NCI-H2029 (cell line): ENCODE measurements at regions not wholly inside any gene's neighbourhood (a gene's known extent, or its start where the extent isn't known, plus 50 kb on each side); places are given as distances from the start of the nearest gene placed in this dataset.
"Not testable (repeated sequence)": the region's sequence is repeated elsewhere in the genome, so short reads cannot be mapped to it uniquely, and the experiment has no call there.

Experiments used
- DNase-seq: peaks from one replicate; lab custom pipeline; 2025; lab: John Stamatoyannopoulos, UW

GRCh38 chr2:106009096-106009495 lies 185.0 kb downstream of the UXS1 start:
- DNase-seq, result no peak

GRCh38 chr2:106004851-106005250 lies 189.2 kb downstream of the UXS1 start:
- DNase-seq, result no peak

GRCh38 chr2:105999211-105999989 lies 194.7 kb downstream of the UXS1 start:
- DNase-seq, result no peak

- DNase-seq, result no peak
Observed at GRCh38 chr2:105997711-105998110, 196.4 kb downstream of the UXS1 start.

GRCh38 chr2:105990624-105991023 lies 203.5 kb downstream of the UXS1 start:
- no peak for DNase-seq

- DNase-seq, result not testable (repeated sequence)
Observed at GRCh38 chr2:105989803-105990202, 204.3 kb downstream of the UXS1 start.

DNA sequence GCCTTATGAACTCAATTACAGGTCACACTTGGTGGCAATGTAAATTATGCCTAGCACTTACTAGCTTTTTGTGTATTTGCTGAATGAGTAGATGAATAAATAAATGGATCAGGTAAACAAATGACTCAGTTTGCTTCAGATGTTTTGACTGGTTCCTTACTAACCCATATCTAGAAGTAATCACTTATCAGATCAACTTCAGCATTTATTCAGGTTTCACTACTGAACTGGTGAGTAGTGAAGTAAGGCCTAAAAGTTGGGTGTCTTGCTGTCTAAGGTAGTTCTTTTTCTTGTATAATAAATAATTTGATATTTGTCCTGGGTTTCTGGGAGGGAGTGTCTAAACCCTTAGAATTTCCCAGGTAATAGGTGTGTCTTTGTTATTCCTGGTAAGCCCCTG lies 205.0 kb downstream of the UXS1 start:
- no peak for DNase-seq

DNA sequence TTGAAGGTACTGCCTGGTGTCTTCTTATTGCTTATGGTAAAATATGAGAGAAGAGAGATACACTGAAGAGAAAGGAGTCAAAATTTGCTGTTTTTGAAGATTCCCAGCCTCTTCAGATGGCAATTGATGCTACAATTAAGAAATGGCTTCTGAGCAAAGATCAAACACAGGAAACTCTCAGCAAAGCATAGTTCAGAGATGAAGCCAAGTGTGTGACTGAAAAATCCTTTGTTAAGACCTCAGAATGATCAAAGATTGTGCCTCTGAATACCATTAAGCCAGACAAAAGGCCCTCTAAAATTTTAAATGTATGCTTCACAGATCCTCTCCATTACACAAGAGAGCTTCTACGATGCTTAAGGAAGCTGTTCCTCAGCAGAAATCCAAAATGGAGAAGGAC lies 216.3 kb downstream of the UXS1 start:
- DNase-seq, result no peak

- DNase-seq, result no peak
Observed at GRCh38 chr2:105977212-105977611, 216.9 kb downstream of the UXS1 start.

- no peak for DNase-seq
Observed at GRCh38 chr2:105974812-105975211, 219.3 kb downstream of the UXS1 start.

DNA sequence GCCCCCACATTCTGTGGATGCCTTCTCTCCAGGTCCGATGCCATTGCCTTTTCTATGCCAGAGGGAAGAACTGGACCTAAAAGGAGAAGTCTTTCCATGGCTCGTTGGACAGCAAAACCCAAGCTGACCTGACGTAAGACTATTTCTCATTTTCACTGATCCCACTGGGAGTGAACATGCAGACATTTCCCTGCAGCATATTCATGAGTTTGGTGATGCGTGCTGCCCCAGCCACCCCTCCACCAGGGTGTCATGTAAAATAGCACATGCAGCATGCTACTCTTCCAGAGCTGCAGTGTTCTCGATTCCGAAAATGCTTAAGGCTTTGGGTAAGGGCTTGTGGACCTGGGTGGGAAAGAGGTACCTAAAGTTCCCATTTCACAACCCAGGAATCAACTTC lies 221.2 kb downstream of the UXS1 start:
- DNase-seq, result no peak

- DNase-seq, result no peak
Observed at GRCh38 chr2:105972246-105972645, 221.9 kb downstream of the UXS1 start.

- peak; percentile 19 for DNase-seq
Observed at GRCh38 chr2:105969552-105969951, 224.5 kb downstream of the UXS1 start.

GRCh38 chr2:105962221-105962620 lies 217.5 kb downstream of the NCK2 start:
- DNase-seq, result no peak

DNA sequence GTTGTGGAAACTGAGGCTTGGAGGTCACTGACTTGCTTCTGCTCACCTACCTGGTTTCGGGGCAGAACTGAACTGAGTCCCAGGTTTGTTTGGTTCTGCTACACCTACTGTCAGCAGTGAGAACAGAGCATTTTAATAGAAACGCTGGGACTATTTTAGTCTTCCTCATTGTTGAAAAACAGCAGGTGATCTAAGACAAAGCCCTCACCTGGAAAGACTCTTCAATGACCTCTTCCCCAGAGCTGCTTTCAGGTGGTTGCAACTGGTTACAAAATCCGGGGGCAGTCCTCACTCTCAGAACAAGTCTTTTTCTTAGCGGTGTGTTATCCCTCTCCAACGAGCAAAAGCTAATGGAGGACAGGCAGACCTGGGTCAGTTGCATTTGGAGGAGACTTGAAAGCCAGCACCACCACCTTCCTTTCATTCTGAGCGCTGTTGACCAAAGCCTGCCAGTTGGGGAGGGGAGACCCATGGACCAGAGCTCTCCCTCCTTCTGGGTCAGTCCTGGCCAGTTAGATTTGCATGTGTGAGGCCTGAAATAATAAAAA lies 217.0 kb downstream of the NCK2 start:
- peak; percentile 67 for DNase-seq

DNA sequence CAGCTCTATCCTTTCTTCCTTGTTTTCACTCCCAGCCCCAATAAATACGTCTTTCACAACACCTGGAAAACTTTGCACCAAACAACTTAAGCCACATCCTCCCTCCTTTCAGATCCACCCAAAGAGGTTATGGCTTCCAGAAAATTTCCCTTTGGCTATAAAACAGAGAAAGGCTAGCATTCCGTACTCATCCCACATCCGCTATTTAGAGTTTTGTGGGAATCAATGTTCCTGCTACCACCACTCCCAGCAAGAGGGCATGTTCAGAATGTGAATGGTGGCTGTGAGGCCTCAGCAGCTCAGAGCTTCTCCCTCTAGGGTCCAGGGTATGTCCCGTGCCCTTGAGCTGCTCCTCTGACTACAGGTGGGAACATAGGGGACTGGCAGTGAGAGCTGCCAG lies 214.6 kb downstream of the NCK2 start:
- DNase-seq, result no peak

GRCh38 chr2:105954891-105955290 lies 210.2 kb downstream of the NCK2 start:
- peak; percentile 7 for DNase-seq

DNA sequence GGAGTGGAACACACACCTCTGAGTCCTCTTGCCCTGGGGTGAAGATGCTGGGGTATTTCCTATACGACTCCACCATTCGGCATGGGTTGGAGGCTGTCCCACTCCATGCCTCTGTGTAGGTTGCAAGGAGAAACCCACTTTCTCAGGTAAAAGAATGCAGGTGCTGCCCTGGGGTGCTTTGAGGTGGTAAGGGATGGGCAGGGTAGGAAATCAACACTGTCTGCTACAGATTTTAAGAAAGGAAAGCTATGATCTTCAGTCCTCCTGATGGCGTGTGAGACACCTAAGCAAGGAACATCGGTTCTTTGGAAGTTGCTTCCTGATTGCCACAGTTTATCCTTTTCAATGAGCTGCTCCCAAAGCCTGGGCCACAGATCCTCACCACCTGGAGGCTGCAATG lies 209.2 kb downstream of the NCK2 start:
- no peak for DNase-seq

DNA sequence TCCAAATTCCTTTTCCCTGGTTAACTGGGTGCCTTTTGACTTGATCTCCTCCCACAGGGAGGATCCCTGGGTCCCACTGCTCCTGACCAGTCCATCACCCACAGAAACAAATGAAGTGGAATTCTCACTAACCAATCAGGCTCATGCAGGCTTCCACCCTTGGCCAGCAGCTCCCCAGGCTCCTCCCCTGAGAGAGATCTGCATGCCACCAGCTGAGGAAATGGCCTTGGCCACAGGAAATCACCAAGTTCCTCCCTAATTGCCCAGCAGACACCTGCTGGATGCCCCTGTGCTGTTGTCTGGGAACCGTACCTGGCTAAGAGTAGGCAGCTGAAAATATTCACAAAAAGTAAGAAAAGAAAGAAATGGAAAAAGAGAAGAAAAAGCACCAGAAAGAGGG lies 207.4 kb downstream of the NCK2 start:
- DNase-seq, result no peak

GRCh38 chr2:105951384-105951694 lies 206.6 kb downstream of the NCK2 start:
- no peak for DNase-seq

DNA sequence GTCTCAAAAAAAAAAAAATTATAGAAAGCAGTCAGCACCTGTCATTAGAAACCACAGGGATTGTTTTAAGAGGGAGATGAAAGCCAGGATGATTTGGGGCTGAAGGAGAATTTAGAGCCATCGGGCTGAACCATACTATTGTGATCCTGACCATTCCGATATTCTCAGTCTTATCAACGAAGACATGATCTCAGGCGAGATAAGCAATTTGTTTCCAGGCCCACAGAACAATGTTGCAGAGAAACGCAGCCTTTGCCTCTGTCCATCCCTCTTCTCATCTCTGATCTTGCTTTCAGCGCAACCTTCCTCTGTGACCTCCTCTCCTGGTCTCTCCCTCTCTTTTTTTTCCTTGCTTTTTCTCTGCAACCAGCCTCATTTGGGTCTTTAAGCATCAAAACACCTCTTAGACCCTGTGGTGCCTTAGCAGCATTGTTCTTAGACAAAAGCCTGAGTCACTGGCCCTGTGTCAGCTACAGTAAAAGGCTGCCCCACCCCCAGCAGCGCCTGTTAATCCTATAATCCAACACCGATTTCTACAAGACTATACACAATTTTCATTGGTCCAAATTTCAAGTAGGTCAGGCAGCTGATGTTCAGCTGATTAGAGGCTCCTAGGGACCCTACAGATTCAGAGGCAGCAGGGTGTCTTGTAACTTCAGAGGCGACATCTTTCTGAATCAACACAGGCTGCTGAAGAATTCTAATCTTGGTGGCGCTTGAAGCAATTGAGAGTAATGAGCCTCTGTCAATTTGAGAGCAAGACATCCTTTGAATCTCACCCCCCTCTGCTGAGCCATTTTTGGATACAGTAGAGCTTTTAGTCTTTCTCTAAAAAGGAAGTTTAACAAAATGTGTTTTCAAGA lies 206.0 kb downstream of the NCK2 start:
- DNase-seq, result no peak

DNA sequence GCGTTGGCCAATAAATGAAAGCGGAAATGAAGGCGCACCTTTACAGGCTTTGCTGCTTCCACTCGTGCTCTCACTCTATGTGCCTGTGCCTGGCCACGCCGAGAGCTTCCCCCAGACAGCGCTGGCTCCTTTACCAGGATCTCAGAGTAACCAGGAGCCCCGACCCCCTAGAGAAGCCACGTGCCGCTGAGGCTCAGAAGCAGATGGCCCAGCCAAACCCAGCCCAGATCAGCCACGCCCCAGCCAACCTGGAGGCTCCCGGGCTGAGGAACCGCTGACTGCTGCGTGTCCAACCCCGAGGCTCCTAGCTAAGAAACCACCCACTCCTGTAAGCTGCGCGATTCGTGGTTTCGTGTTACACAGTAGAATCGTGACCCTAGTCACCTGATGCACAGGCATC lies 199.3 kb downstream of the NCK2 start:
- no peak for DNase-seq
